HCT116 (cell line): ENCODE measurements at regions not wholly inside any gene's neighbourhood (a gene's known extent, or its start where the extent isn't known, plus 50 kb on each side); places are given as distances from the start of the nearest gene placed in this dataset.

Experiments
- ATAC-seq: fragments of 200-7000 bp; cut with Tn5 transposase; 2 replicates; pipeline ENCODE4 v1.9.1; 2020; ENCODE audit warnings: mild to moderate bottlenecking, moderate library complexity
- BruUV-seq: library from RNA; stranded (reverse); fragments of 400-500 nt; replicated peaks from 2 replicates; lab custom pipeline; 2021; lab: Mats Ljungman, UMichigan
- CTCF ChIA-PET: fragments of 300-600 bp; sonication (Branson Sonifier 250); formaldehyde crosslinking; loops from one replicate; lab custom pipeline; 2021; ENCODE audit warnings: antibody characterized with exemption; lab: Charles Lee
- POLR2A ChIA-PET: fragments of 300-600, 350-600 bp; sonication (Branson Sonifier 250); formaldehyde crosslinking; loops from one replicate; lab custom pipeline; 2021; ENCODE audit warnings: antibody characterized with exemption; lab: Charles Lee
- RAD21 ChIA-PET, 2 experiments: fragments of 300-600 bp; sonication (Branson Sonifier 250); formaldehyde crosslinking; loops; one replicate each; lab custom pipeline; 2023; ENCODE audit warnings: low total read pairs in 2 of 2; ENCODE audit not compliant: uncharacterized antibody in 2 of 2, unreplicated experiment in 2 of 2, low non-redundant PET in 1 of 2; lab: Charles Lee
- DNase-seq: peaks from one replicate; pipeline ENCODE4 v3.0.0-alpha.2; 2010; ENCODE audit warnings: low read depth, low spot score
- H2AFZ ChIP-seq: fragments of 200-600 bp; shearing (Covaris generic), sonication (generic); 2 replicates; pipeline ENCODE4 v1.6.1; 2017; ENCODE audit warnings: low read depth, mixed run types, mixed read lengths, antibody characterized with exemption, low read length; ENCODE audit not compliant: poor library complexity, severe bottlenecking
- H3K27ac ChIP-seq: 2 replicates; pipeline ENCODE4 v1.5.1; 2012; ENCODE audit warnings: low read depth, low read length
- H3K27me3 ChIP-seq: fragments of 200-600 bp; sonication (generic); 2 replicates; pipeline ENCODE4 v1.6.1; 2016; ENCODE audit warnings: mixed run types, low read length, mixed read lengths; ENCODE audit not compliant: insufficient read depth
- H3K36me3 ChIP-seq, 2 experiments: fragments of 200-500 bp in 1 of 2; fragments of 200-600 bp in 1 of 2; sonication (Bioruptor generic) in 1 of 2; sonication (generic) in 1 of 2; 2 replicates each; pipeline versions ENCODE4 v1.5.1 to v1.6.1; 2014 to 2016; ENCODE audit warnings: low read length in 2 of 2, inconsistent platforms in 1 of 2, mixed read lengths in 1 of 2, mixed run types in 1 of 2; ENCODE audit not compliant: insufficient read depth in 2 of 2, control insufficient read depth in 1 of 2
- H3K4me1 ChIP-seq, 2 experiments: fragments of 200-600 bp in 1 of 2; sonication (generic) in 1 of 2; 2 replicates each; pipeline versions ENCODE4 v1.5.1 to v1.6.1; 2012 to 2017; ENCODE audit warnings: low read length in 2 of 2, inconsistent platforms in 1 of 2, mild to moderate bottlenecking in 1 of 2, mixed read lengths in 1 of 2, mixed run types in 1 of 2, moderate library complexity in 1 of 2; ENCODE audit not compliant: insufficient read depth in 2 of 2, control insufficient read depth in 1 of 2
- H3K4me2 ChIP-seq: fragments of 200-600 bp; sonication (generic); 2 replicates; pipeline ENCODE4 v1.6.1; 2017; ENCODE audit warnings: mixed run types, low read length, mixed read lengths
- H3K4me3 ChIP-seq, 2 experiments: fragments of 200-600 bp in 1 of 2; sonication (generic) in 1 of 2; replicated peaks in 1 of 2; 2 replicates each; pipeline ENCODE4 v1.5.1; 2011 to 2016; ENCODE audit warnings: low read length in 2 of 2, control low read depth in 1 of 2, low read depth in 1 of 2, mild to moderate bottlenecking in 1 of 2, mixed read lengths in 1 of 2, mixed run types in 1 of 2
- H3K79me2 ChIP-seq: fragments of 200-600 bp; sonication (generic); 2 replicates; pipeline ENCODE4 v1.6.1; 2017; ENCODE audit warnings: mild to moderate bottlenecking, mixed run types, low read length, moderate library complexity, mixed read lengths; ENCODE audit not compliant: insufficient read depth
- H3K9ac ChIP-seq: fragments of 200-600 bp; sonication (generic); 2 replicates; pipeline ENCODE4 v1.6.1; 2016; ENCODE audit warnings: low read length, mixed read lengths
- H3K9me2 ChIP-seq: fragments of 200-600 bp; sonication (generic), shearing (Covaris generic); 2 replicates; pipeline ENCODE4 v1.6.1; 2017; ENCODE audit warnings: mixed run types, mild to moderate bottlenecking, moderate library complexity; ENCODE audit not compliant: insufficient read depth
- H3K9me3 ChIP-seq, 2 experiments: fragments of 200-500 bp in 1 of 2; fragments of 200-600 bp in 1 of 2; sonication (Bioruptor generic) in 1 of 2; sonication (generic) in 1 of 2; 2 replicates each; pipeline ENCODE4 v1.6.1; 2014 to 2017; ENCODE audit warnings: low read length in 2 of 2, mixed read lengths in 2 of 2, inconsistent platforms in 1 of 2, low read depth in 1 of 2, mild to moderate bottlenecking in 1 of 2, mixed run types in 1 of 2, moderate library complexity in 1 of 2; ENCODE audit not compliant: control insufficient read depth in 1 of 2, insufficient read depth in 1 of 2
- H4K20me1 ChIP-seq: fragments of 200-600 bp; sonication (generic), shearing (Covaris generic); 2 replicates; pipeline ENCODE4 v1.6.1; 2017; ENCODE audit warnings: mixed run types, mild to moderate bottlenecking, moderate library complexity; ENCODE audit not compliant: insufficient read depth
- CBX3 ChIP-seq: IDR thresholded peaks from 2 replicates; pipeline ENCODE4 v1.6.1; 2012; ENCODE audit warnings: low read depth
- CEBPB ChIP-seq: IDR thresholded peaks from 2 replicates; pipeline ENCODE4 v1.6.1; 2012; ENCODE audit warnings: low read depth
- EGR1 ChIP-seq: IDR thresholded peaks from 2 replicates; pipeline ENCODE4 v1.6.1; 2012; ENCODE audit warnings: low read depth
- ELF1 ChIP-seq: IDR thresholded peaks from 2 replicates; pipeline ENCODE4 v1.6.1; 2012; ENCODE audit warnings: low read depth, borderline replicate concordance
- EZH2 ChIP-seq: fragments of 200-600 bp; sonication (generic); IDR thresholded peaks from 2 replicates; pipeline ENCODE4 v1.6.1; 2017; ENCODE audit warnings: antibody characterized with exemption, mixed run types
- FOSL1 ChIP-seq: IDR thresholded peaks from 2 replicates; pipeline ENCODE4 v1.6.1; 2012; ENCODE audit warnings: low read depth
- POLR2A ChIP-seq: IDR thresholded peaks from 2 replicates; pipeline ENCODE4 v1.7.0; 2011; ENCODE audit warnings: borderline replicate concordance; ENCODE audit not compliant: insufficient read depth, insufficient read length; ENCODE audit errors: extremely low read depth
- POLR2AphosphoS5 ChIP-seq: IDR thresholded peaks from 2 replicates; pipeline ENCODE4 v1.6.1; 2011; ENCODE audit warnings: mild to moderate bottlenecking, low read depth, low read length, moderate library complexity
- RAD21 ChIP-seq: IDR thresholded peaks from 2 replicates; pipeline ENCODE4 v1.6.1; 2012; ENCODE audit warnings: low read depth, mild to moderate bottlenecking
- SIN3A ChIP-seq: IDR thresholded peaks from 2 replicates; pipeline ENCODE4 v1.6.1; 2012; ENCODE audit warnings: low read depth
- SP1 ChIP-seq: IDR thresholded peaks from 2 replicates; pipeline ENCODE4 v1.6.1; 2012; ENCODE audit warnings: low read depth
- ZNF274 ChIP-seq: fragments of 200-500 bp; sonication (Bioruptor generic); IDR thresholded peaks from 2 replicates; pipeline ENCODE4 v1.6.1; 2014; ENCODE audit warnings: mild to moderate bottlenecking, low read depth, low read length, inconsistent platforms
- intact Hi-C: fragments of 100-400 bp; cut with micrococcal nuclease; formaldehyde crosslinking; loops from 2 replicates; pipeline ENCODE4 v1.10.0; 2022
- TF ChIP-seq, protein P1 (sequence below): IDR thresholded peaks from 2 replicates; pipeline ENCODE4 v1.6.1; 2012; ENCODE audit warnings: low read depth
- TF ChIP-seq, protein P2 (sequence below), 3 experiments: fragments of 200-600 bp in 1 of 3; sonication (generic) in 1 of 3; IDR thresholded peaks in 2 of 3; conservative IDR thresholded peaks in 1 of 3; 2 replicates each; pipeline ENCODE4 v1.5.1; 2012 to 2017; ENCODE audit warnings: low read depth in 2 of 3, low read length in 2 of 3, antibody characterized with exemption in 1 of 3, borderline replicate concordance in 1 of 3, control low read depth in 1 of 3, mild to moderate bottlenecking in 1 of 3, mixed read lengths in 1 of 3, mixed run types in 1 of 3, moderate library complexity in 1 of 3; ENCODE audit not compliant: insufficient read depth in 1 of 3

DNA sequence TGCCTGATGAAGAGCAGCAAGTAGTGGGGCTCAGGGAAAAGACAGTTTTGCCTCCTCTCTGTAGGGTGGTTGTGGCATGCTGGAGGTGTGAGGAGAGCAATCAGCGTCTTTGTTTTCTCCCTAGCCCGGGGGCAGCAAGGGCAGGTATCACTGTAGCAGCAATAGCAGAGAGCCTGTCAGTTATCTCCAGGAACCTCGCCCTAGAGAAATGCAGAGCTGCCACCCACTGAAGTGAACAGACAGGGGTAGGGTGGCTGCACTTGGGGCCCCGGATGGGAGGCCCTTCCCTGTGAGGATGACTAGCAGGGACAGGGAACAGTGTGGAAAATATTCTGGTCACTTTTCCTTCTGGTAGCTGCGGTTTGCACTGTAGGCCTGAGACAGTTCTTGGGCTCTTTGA is 886.5 kb downstream of the CDH8 start (continued):
- TF ChIP-seq, protein P1, sequence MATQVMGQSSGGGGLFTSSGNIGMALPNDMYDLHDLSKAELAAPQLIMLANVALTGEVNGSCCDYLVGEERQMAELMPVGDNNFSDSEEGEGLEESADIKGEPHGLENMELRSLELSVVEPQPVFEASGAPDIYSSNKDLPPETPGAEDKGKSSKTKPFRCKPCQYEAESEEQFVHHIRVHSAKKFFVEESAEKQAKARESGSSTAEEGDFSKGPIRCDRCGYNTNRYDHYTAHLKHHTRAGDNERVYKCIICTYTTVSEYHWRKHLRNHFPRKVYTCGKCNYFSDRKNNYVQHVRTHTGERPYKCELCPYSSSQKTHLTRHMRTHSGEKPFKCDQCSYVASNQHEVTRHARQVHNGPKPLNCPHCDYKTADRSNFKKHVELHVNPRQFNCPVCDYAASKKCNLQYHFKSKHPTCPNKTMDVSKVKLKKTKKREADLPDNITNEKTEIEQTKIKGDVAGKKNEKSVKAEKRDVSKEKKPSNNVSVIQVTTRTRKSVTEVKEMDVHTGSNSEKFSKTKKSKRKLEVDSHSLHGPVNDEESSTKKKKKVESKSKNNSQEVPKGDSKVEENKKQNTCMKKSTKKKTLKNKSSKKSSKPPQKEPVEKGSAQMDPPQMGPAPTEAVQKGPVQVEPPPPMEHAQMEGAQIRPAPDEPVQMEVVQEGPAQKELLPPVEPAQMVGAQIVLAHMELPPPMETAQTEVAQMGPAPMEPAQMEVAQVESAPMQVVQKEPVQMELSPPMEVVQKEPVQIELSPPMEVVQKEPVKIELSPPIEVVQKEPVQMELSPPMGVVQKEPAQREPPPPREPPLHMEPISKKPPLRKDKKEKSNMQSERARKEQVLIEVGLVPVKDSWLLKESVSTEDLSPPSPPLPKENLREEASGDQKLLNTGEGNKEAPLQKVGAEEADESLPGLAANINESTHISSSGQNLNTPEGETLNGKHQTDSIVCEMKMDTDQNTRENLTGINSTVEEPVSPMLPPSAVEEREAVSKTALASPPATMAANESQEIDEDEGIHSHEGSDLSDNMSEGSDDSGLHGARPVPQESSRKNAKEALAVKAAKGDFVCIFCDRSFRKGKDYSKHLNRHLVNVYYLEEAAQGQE, result no peak
- no peak for TF ChIP-seq EGR1
- TF ChIP-seq CBX3, result no peak
- TF ChIP-seq POLR2A, result no peak
- TF ChIP-seq SP1, result no peak
- TF ChIP-seq CEBPB, result no peak
- TF ChIP-seq, protein P2, sequence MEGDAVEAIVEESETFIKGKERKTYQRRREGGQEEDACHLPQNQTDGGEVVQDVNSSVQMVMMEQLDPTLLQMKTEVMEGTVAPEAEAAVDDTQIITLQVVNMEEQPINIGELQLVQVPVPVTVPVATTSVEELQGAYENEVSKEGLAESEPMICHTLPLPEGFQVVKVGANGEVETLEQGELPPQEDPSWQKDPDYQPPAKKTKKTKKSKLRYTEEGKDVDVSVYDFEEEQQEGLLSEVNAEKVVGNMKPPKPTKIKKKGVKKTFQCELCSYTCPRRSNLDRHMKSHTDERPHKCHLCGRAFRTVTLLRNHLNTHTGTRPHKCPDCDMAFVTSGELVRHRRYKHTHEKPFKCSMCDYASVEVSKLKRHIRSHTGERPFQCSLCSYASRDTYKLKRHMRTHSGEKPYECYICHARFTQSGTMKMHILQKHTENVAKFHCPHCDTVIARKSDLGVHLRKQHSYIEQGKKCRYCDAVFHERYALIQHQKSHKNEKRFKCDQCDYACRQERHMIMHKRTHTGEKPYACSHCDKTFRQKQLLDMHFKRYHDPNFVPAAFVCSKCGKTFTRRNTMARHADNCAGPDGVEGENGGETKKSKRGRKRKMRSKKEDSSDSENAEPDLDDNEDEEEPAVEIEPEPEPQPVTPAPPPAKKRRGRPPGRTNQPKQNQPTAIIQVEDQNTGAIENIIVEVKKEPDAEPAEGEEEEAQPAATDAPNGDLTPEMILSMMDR (IDR thresholded peaks at IDR 0.05 in 2 of 3, conservative IDR thresholded peaks at IDR 0.05 in 1 of 3; ENCODE audit: borderline replicate concordance in 1 of 3, insufficient read depth in 1 of 3, low read depth in 2 of 3, low read length in 2 of 3), result no peak
- TF ChIP-seq POLR2AphosphoS5, result no peak
- TF ChIP-seq ZNF274, result no peak
- TF ChIP-seq ELF1, result no peak
- TF ChIP-seq, all 23 proteins: peak for 0

DNA sequence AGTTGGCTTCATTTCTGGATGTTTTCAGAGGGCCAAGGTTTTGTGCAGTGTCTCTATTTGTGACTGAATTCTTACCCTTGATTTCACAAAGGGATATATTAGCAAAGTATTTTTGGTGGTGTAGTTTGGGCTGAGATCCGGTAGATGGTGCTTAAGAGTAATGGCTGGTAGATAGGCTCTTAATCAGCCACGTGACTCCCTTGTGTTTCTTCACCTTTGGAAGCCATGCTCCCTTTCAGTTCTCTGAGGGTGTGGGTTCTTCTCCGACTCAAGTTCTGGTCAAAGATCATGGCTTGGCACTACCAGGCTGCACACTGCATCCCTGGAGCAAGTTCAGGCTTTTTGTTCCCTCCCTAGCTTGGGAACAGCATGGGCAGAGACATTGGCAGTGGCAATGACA is 887.3 kb downstream of the CDH8 start:
- Histone ChIP-seq H3K4me2 (no peak overlapping the region), H3K4me1 (no peaks in the 10 kb centered on the region), H3K79me2 (no peaks in the 10 kb centered on the region), H3K27ac (no peak overlapping the region), H2AFZ (no peak overlapping the region), H3K9ac (no peak overlapping the region), H3K36me3 (no peaks in the 10 kb centered on the region), H3K9me2 (no peaks in the 10 kb centered on the region), H3K9me3 (peaks cover 7 to 10% of the 10 kb centered on the region in 2 experiments; a peak in 2 of 4 replicates), H3K27me3 (no peaks in the 10 kb centered on the region), H4K20me1 (no peaks in the 10 kb centered on the region), H3K4me3 (no peak overlapping the region)
- ChIA-PET POLR2A (no interaction called here), CTCF (no interaction called here), RAD21 (no interaction called here)
- BruUV-seq, result no TSS peak
- intact Hi-C loops, result no loop called here
- DNase-seq (no peak), ATAC-seq (no peak)
- TF ChIP-seq CBX3 (no peak), SP1 (no peak), RAD21 (no peak), EZH2 (no peak), FOSL1 (no peak), CEBPB (no peak), SIN3A (no peak)
- TF ChIP-seq, protein P2 (IDR thresholded peaks at IDR 0.05 in 2 of 3, conservative IDR thresholded peaks at IDR 0.05 in 1 of 3; ENCODE audit: borderline replicate concordance in 1 of 3, insufficient read depth in 1 of 3, low read depth in 2 of 3, low read length in 2 of 3), result no peak
- TF ChIP-seq, protein P1, result no peak
